ENCODE measurements at regions not wholly inside any gene's neighbourhood (a gene's known extent, or its start where the extent isn't known, plus 50 kb on each side); places are given as distances from the start of the nearest gene placed in this dataset.

GRCh38 chr4:29289118-29289517 lies 1431.1 kb upstream of the PCDH7 start:
- TF ChIP-seq CTCF (IDR thresholded peaks at IDR 0.05) = no peak
- H3K4me1 Mint-ChIP-seq (ENCODE audit: unreplicated experiment) = no peaks in the 10 kb centered on the region
- no peaks in the 10 kb centered on the region for H3K27me3 Mint-ChIP-seq (ENCODE audit: unreplicated experiment)
- H3K36me3 Mint-ChIP-seq (ENCODE audit: unreplicated experiment) = no peaks in the 10 kb centered on the region
- H3K4me3 Mint-ChIP-seq (ENCODE audit: unreplicated experiment) = no peak overlapping the region
- no peaks in the 10 kb centered on the region for H3K9me3 Mint-ChIP-seq (ENCODE audit: unreplicated experiment)
- no peak overlapping the region for H3K27ac Mint-ChIP-seq (ENCODE audit: unreplicated experiment)
- no peak for DNase-seq (ENCODE audit: extremely low spot score, unreplicated experiment)

- no peak overlapping the region for H3K4me3 Mint-ChIP-seq (ENCODE audit: unreplicated experiment)
- no peaks in the 10 kb centered on the region for H3K9me3 Mint-ChIP-seq (ENCODE audit: unreplicated experiment)
- no peaks in the 10 kb centered on the region for H3K36me3 Mint-ChIP-seq (ENCODE audit: unreplicated experiment)
- H3K27me3 Mint-ChIP-seq (ENCODE audit: unreplicated experiment) = no peaks in the 10 kb centered on the region
- H3K27ac Mint-ChIP-seq (ENCODE audit: unreplicated experiment) = no peak overlapping the region
- H3K4me1 Mint-ChIP-seq (ENCODE audit: unreplicated experiment) = peaks cover 6% of the 10 kb centered on the region
- no peak for TF ChIP-seq CTCF (IDR thresholded peaks at IDR 0.05)
- DNase-seq (ENCODE audit: extremely low spot score, unreplicated experiment) = no peak
These were observed 1424.9 kb upstream of the PCDH7 start for GRCh38 chr4:29295280-29295679.

GRCh38 chr4:29304595-29304994 lies 1415.6 kb upstream of the PCDH7 start:
- H3K27me3 Mint-ChIP-seq (ENCODE audit: unreplicated experiment) = no peaks in the 10 kb centered on the region
- no peak overlapping the region for H3K4me3 Mint-ChIP-seq (ENCODE audit: unreplicated experiment)
- TF ChIP-seq CTCF (IDR thresholded peaks at IDR 0.05) = no peak
- H3K36me3 Mint-ChIP-seq (ENCODE audit: unreplicated experiment) = no peaks in the 10 kb centered on the region
- no peak for DNase-seq (ENCODE audit: extremely low spot score, unreplicated experiment)
- no peak overlapping the region for H3K27ac Mint-ChIP-seq (ENCODE audit: unreplicated experiment)
- no peaks in the 10 kb centered on the region for H3K9me3 Mint-ChIP-seq (ENCODE audit: unreplicated experiment)
- H3K4me1 Mint-ChIP-seq (ENCODE audit: unreplicated experiment) = peaks cover 9% of the 10 kb centered on the region

GRCh38 chr4:29307256-29307655 lies 1412.9 kb upstream of the PCDH7 start:
- Mint-ChIP-seq H3K27ac (ENCODE audit: unreplicated experiment) (no peak overlapping the region), H3K9me3 (ENCODE audit: unreplicated experiment) (no peaks in the 10 kb centered on the region), H3K4me1 (ENCODE audit: unreplicated experiment) (peaks cover 19% of the 10 kb centered on the region), H3K4me3 (ENCODE audit: unreplicated experiment) (no peak overlapping the region), H3K27me3 (ENCODE audit: unreplicated experiment) (no peaks in the 10 kb centered on the region), H3K36me3 (ENCODE audit: unreplicated experiment) (no peaks in the 10 kb centered on the region)
- no peak for DNase-seq (ENCODE audit: extremely low spot score, unreplicated experiment)
- no peak for TF ChIP-seq CTCF (IDR thresholded peaks at IDR 0.05)

- Mint-ChIP-seq H3K4me3 (ENCODE audit: unreplicated experiment) (no peak overlapping the region), H3K4me1 (ENCODE audit: unreplicated experiment) (peaks cover 19% of the 10 kb centered on the region), H3K36me3 (ENCODE audit: unreplicated experiment) (no peaks in the 10 kb centered on the region), H3K27ac (ENCODE audit: unreplicated experiment) (no peak overlapping the region), H3K9me3 (ENCODE audit: unreplicated experiment) (no peaks in the 10 kb centered on the region), H3K27me3 (ENCODE audit: unreplicated experiment) (no peaks in the 10 kb centered on the region)
- TF ChIP-seq CTCF (IDR thresholded peaks at IDR 0.05) = no peak
- DNase-seq (ENCODE audit: extremely low spot score, unreplicated experiment) = no peak
These were observed 1412.4 kb upstream of the PCDH7 start for GRCh38 chr4:29307755-29308154.

Measured in osteocyte (in vitro differentiated cells).